C4-2B (cell line): ENCODE measurements at regions not wholly inside any gene's neighbourhood (a gene's known extent, or its start where the extent isn't known, plus 50 kb on each side); places are given as distances from the start of the nearest gene placed in this dataset.

Experiments
- H3K27ac ChIP-seq: fragments of 450-650 bp; 2 replicates; pipeline ENCODE4 v1.5.1; 2017
- CTCF ChIP-seq: fragments of 450-650 bp; conservative IDR thresholded peaks from 2 replicates; pipeline ENCODE4 v1.5.1; 2017; ENCODE audit warnings: mild to moderate bottlenecking
- ZFX ChIP-seq: fragments of 450-650 bp; IDR thresholded peaks from 2 replicates; pipeline ENCODE4 v1.6.1; 2017

- TF ChIP-seq CTCF (no peak), ZFX (no peak)
- no peak overlapping the region for H3K27ac ChIP-seq
Observed at GRCh38 chr3:127370906-127371305, 83.1 kb upstream of the PRR20G start.

GRCh38 chr3:127369356-127369935, 81.6 kb upstream of the PRR20G start:
- TF ChIP-seq ZFX (no peak), CTCF (no peak)
- H3K27ac ChIP-seq: no peak overlapping the region

GRCh38 chr3:127368186-127369032, 80.6 kb upstream of the PRR20G start:
- H3K27ac ChIP-seq: no peak overlapping the region
- no peak for TF ChIP-seq CTCF
- TF ChIP-seq ZFX: no peak

- H3K27ac ChIP-seq: no peak overlapping the region
- TF ChIP-seq ZFX (no peak), CTCF (no peak)
Observed at GRCh38 chr3:127367593-127367992, 79.7 kb upstream of the PRR20G start.

- H3K27ac ChIP-seq: no peak overlapping the region
- TF ChIP-seq ZFX (no peak), CTCF (no peak; the same call in 1 of the 2 replicates)
Observed at GRCh38 chr3:127366383-127366782, 78.5 kb upstream of the PRR20G start.

- TF ChIP-seq ZFX (no peak), CTCF (no peak)
- no peak overlapping the region for H3K27ac ChIP-seq
Observed at GRCh38 chr3:127365163-127365798, 77.4 kb upstream of the PRR20G start.

GRCh38 chr3:127363891-127364290, 76.0 kb upstream of the PRR20G start:
- H3K27ac ChIP-seq: no peak overlapping the region
- TF ChIP-seq ZFX: no peak
- no peak for TF ChIP-seq CTCF
